HG03439 (cell line): ENCODE measurements at regions not wholly inside any gene's neighbourhood (a gene's known extent, or its start where the extent isn't known, plus 50 kb on each side); places are given as distances from the start of the nearest gene placed in this dataset.
"Not testable (repeated sequence)": the region's sequence is repeated elsewhere in the genome, so short reads cannot be mapped to it uniquely, and the experiment has no call there.

ENCODE experiments used
- ATAC-seq: cut with Tn5 transposase; IDR thresholded peaks from one replicate; pipeline ENCODE4 v1.9.1; 2021; ENCODE audit warnings: mild to moderate bottlenecking, moderate library complexity; ENCODE audit not compliant: unreplicated experiment

DNA sequence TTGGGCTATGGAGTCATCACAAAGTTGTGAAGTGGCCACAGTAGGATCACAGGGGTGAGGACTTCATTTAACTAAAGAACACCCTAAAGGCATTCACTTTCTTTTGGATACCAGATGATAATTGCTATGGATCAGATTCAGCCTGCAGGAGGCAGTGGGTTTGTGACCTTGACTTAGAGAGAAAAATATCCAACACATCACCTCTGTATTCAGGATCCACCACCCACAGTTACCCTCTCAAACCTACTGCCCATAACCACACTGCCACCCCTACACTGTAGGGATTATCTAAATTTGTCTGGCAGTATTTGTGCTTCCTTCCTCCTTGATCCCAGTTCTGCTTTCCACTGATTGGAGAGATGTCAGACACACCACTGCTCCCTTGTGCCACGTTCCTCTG lies 269.4 kb downstream of the MYCN start:
- no peak for ATAC-seq

DNA sequence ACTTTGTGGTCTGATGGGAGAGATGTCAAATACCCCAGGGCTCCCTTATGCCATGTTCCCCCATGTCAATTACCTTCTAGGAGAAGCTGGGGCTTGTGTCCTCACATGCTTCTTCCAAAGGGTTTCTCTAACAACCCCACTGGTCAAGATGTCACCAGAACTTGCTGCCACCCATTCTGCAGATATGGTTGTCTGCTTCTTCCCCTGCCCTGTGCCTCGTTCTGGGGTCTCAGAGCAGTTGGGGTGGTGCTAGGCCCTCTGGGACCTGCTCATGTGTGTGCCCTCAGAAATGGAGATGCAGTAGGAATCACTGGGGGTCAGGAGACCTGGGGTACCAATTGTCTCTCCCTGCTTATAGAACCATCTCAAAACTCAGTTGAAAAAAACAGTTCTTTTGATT lies 268.6 kb downstream of the MYCN start:
- no peak for ATAC-seq

DNA sequence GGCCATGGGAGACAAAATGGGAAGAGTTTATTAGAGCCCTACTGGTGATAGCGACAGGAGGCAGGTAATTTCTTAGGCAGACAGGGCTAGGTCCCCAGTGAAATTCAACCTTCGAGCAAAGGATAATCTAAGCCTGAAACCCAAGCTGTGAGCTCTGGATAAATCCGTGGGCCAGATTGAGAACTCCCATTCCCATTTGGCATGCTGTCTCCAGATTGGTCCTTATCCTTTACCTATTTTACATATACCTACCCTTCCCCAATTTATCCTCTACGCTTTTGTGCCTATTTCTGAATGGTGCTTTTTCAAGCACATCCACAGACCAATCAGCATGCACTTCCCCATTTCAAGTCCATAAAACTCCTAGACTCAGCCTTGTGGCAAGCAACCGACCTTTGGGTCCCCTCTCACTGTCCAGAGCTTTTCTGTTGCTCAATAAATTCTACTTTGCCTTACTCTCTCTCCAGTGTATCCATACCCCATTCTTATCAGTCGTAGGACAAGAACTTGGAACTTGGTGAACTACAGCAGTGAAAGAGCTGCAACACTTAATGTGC lies 268.0 kb downstream of the MYCN start:
- ATAC-seq: no peak

DNA sequence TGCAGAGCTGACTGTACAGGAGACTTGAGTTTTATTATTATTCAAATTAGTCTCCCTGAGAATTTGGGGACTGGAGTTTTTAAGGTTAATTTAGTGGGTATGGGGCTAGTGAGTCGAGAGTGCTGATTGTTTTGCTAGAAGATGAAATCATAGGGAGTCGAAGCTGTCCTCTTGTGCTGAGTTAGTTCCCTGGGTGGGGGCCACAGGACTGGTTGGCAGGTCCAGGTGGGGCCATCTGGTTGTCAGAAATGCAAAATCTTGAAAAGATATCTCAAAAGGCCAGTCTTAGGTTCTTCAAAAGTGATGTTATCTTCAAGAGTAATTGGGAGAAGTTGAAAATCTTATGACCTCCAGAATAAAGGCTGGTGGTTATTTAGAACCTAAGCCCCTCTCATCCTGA lies 267.3 kb downstream of the MYCN start:
- ATAC-seq: no peak

DNA sequence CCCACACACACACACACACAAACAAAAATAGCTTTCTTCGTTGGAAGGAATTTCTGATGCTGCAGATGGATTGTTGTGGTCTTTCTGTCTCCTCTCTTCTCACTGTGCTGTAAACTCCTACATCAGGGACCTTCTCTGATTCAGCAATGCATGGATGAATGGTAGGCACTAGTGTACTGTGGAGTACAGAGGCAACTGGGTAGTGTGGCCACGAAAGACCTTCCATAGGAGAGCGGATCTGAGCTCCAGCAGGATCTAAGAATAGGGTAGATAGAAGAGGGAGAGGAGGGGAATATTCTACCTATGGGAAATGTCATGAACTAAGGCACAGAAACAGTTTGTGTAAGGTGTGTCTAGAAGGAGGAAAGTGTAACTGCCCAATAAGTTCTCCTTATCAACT lies 266.8 kb downstream of the MYCN start:
- no peak for ATAC-seq

DNA sequence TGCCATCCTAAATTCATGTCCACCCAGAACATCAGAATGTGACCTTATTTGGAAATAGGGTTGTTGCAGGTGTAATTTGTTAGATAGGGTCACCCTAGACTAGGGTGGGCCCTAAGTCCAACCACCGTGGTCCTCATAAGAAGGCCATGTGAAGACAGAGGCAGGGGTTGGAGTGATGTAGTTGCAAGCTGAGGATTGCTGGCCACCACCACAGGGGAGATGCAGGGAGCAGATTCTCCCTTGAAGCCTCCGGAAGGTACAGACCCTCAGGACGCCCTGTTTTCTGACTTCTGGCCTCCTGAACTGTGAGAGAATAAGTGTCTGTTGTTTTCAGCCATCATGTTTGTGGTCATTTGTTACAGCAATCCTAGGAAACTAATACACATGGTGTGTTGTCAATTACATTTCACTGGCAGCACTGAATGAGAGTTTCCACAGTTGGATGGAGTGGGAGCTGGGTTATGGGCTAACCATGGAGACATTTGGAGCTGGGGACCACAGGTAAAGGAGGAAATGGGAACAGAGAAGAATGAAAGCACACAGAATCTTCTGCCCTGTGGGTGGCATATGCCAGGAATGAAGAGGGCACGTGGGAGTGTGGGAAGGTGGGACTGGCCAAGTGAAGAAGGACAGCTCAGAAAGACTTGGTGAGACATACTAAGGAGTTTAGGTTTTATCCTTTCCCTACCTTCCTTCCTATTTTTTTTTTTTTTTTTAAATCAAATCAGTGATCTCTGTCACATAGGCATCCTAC lies 266.0 kb downstream of the MYCN start:
- no peak for ATAC-seq

DNA sequence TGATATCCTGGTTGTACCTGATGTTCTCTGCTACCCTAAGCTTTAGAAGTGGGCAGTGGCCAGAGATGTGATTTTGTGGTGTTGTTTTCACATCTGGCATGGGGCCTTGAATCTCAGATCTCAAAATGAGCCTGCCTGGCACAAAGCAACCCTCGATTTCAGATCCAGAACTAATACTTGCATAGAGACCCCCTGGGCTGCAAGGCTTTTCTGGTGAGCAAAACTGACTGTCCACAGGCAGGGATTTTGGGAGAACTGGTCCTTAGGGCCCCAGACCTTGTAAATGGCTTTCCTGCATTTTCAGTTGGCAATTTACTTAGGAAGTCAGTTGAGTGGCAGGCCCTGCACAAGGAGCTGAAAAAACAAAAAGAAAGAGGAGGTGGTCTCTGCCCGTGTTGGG lies 265.3 kb downstream of the MYCN start:
- no peak for ATAC-seq

DNA sequence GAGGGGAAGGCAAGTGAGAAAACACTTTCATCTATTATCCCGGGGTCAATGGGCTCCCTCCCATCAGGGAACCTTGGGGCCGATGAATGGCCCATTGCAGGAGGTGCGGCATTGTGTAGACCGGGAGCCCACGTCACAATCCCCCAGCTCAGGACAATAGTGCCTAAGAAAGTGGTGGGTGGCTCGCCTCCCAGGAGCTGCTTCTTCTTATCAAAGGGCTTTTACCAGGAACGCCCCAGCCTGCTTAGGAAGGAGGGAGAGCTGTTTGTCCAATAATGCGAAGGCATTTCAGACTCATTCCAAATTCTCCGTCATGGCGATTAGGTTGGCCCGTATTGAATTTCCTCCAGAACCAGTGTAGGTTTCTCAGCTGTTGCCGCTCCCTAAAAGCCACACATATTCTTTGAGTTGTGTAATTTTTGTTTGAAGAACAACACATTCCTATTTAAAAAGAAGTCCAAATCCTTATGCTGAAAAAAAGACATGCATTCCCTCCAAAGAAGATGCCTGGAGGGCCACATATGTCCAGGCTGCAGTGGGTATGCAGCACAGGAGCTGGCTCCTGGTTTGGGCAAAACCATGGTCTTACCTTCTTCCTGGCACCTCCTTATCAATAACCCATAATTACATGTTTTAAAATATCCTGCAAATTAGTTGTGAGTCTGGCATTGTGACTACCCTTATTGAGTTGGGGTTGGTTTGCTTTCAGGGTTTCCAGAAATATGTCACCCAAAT lies 264.7 kb downstream of the MYCN start:
- no peak for ATAC-seq

DNA sequence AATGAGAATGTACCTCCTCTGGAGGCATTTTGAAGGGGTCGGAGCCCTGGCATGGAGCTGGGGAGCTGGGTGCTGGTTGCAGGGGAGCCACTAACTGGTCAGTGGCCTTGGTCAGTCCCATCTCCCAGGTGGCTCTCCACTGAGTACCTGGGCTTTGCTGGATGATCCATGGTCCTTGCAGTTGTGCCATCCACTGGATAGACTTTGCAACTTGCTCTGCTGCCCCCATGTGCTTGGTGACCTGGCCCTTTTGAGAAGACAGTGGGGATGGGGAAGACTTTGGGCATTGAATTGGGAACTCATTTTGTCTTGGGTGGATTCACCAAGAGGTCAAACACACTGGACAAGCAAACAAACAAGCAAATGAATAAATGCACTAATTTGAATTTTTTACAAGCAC lies 263.9 kb downstream of the MYCN start:
- no peak for ATAC-seq

DNA sequence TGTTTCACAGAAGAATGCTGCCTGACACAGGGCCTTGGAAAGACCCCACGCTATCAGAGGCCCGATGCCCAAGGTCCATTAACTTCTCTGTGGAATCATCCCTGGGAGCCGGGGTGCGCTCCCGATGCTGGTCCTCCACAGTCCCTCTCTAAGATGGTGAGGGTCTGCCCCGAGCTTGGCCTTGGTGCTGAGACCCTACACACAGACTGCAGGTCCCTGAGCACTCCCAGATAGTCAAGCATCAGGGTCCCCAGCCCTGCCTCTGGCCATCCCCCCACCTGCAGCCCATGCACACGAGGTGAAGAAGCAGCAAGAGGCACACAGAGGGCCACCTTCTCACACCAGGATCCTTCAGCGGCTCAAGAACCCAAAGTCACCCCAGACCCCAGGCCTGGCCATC lies 263.3 kb downstream of the MYCN start:
- no peak for ATAC-seq

DNA sequence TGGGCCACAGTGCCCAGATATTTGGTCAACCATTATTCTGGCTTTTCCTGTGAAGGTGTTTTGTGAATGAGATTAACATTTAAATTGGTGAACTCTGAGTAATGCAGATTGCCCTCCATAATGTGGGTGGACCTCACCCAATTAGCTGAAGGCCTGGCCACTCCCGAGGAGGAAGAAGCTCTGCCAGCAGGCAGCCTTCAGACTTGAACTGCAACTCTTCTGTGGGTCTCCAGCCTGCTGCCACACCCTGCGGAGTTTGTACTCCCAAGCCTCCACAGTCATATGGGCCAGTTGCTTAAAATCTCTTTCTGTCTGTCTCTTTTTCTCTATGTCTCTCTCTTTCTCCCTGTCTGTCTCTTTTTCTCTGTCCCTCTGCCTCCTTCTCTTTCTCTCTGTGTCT lies 262.7 kb downstream of the MYCN start:
- no peak for ATAC-seq

DNA sequence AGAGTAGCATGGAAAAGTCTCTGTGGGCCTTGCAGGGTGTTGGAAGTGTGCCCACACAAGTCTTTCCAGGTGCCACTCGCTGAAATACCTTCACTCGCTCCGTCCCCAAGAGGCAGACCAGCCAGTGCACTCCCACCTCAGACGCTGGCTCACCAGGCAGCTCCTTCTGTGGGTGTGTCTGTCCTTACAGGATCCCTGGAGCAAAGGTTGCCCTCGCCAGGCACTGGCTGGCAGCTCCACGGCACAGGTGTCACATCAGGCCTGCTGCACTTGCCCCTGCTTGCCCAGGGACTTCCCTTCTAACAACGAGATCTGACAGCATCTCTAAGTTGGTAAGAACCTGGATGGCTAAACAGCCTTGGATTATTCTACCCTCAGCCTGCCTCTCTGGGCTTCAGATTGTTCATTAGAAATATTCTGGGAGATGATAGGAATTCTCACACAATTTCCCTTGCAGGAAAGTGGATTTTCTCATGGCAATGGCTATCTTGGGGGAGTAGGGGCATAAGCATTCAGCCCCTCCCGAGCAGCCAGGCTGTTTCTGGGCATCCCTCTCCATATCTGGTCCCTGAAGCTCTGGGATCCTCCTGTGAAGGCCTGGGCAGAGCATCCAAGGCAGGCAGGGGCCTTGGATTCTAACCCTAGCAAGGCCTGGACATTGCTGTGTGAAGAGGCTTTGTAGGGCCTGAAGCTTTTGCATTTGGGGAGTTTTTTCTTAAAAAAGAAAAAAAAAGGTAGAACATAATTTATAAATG lies 262.1 kb downstream of the MYCN start:
- ATAC-seq: no peak

DNA sequence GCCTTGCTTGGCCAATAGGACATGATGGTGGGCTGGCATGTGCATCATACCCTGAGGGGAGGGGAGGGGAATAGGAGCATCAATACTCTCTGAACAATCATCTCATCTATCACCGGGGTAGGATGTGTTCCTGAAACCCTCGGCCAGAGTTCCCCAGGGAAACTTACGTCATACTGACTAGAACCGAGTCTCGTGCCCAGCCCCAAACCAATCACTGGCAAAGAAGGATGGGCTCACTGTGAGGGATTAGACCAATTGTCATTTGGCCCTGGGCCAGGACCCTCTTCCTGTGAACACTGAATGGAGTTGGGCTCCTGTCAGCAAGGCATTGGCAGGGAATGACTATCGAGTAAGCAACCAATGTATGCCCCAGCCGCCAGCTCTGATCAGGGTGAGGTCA lies 261.5 kb downstream of the MYCN start:
- ATAC-seq: no peak

DNA sequence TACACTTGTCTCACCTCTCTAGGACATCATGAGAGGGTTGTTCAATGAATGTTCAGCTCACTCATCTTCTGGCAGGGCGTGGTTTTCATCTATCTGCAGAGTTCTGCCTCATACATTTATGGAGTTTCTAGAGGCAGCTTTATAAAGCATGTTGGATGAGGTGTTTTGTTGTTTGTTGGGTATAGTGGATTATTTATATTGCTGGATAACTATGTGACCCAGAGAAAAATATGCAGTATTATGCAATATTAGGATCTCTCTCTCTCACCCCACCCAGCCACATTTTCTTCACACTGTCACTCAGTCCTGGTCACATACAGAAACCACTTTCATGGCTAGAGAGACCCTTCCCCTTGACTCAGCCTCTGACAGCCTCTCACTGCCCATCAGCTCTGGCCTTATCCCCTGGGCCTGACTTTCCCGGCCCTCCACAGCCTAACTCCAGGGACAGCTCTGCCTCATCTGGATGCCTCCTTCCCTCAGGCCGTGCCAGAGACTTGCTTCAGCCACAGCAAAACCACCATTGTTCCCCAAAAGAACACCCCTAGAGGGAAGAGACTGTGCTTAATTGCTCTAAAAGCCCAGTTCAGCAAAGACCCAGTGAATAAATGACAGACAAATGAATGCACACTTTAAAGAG lies 260.3 kb downstream of the MYCN start:
- ATAC-seq: no peak

DNA sequence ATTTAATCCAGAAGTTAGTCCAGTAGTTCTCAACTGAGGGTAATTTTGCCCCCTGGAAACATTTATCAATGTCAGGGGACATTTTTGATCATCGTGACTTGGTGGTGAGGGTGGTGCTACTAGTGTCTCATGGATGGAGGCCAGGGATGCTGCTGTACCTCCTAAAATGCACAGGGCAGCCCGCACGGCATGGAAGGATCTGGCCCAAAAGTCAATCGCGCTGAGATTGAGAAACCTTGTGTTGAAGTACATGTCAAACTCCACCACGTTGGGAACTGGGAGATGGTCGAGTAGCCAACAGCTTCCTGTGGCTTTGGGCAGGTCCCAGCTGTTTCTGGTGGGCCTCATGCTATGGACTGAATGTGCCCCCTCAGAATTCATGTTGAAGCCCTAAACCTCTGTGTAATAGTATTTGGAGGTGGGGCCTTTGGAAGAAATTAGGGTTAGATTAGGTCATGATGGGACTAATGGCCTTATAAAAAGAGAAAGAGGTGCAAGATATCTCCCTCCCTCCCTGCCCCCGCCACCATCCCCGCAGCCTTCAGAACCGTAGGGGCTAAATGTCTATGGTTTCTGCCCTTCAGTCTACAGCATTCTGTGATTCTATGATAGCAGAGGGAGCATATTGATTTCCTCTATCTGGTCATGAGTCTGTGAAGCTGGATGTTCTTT lies 259.7 kb downstream of the MYCN start:
- ATAC-seq: no peak

DNA sequence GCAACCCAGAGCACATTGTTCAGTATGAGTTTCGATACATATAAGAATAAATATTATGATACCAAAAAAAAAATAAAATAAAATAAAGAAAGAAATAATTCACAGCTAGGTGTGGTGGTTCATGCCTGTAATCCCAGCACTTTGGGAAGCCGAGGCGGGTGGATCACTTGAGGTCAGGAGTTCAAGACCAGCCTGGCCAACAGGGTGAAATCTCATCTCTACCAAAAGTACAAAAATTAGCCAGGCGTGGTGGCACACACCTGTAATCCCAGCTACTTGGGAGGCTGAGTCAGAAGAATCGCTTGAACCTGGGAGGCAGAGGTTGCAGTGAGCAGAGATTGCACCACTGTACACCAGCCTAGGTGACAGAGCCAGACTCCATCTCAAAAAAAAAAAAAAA lies 258.9 kb downstream of the MYCN start:
- not testable (repeated sequence) for ATAC-seq

DNA sequence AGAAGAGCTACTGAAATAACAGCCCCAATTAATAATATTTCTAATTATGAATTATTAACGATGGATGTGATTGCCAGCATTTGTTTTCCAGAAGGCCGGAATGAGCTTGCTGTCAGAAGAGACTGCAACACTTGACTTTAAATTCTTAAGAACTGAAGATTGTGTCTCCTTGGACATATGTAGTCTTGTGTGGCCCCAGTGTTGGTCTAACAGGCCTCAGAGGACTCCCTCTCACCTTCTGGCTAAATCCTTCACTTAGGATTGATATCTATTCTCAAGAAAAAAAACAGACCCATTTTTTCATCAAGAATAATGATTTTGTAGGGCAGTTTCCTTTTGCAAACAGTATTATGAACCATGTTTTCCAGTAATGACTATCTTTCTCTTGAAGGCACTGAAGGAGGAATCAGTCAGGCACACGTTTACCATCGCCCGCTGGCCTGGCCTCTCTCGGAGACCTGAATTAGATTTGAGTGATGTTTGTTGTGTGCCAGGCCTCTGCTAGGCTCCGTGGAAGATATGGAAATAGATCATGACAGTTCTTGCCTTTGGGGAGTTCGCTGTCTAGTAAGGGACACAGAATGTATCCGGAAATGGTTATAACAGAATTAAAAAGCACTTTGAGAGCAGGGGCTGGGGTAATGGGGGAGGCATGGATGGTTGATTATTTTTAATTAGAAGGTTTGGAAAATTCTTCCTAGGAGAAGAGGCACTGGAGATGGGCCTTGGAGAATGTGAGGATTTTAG lies 258.0 kb downstream of the MYCN start:
- no peak for ATAC-seq

DNA sequence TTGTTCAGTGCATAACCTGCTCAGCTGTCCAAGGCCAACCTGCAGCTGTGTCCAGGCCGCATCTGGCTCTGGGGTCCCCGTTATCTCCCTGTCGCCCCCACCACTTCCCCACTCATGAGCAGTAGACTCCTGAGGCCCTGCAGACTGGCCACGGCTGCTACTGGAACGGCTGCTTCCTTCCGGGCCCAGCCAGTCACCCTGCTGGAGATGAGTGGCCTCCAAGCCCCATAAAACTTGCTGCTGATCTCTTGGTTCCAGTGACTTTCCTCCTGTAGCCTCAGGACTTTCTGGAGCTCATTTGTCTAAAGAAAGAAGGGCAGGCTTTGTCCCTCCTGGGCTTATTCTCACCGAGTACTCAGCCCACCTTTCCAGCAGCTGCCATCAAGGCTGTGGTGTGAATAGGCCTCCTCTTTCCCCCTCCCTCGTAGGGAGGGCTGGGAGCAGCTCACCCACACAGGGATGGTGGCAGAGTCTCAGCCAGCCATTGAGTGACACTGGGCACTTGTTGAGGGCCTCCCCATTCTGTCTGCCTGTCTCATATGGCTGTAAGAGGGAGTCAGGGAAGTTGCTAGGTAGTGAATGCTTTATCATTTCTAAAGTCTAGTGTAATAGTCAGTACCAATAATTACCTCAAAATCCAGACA lies 257.3 kb downstream of the MYCN start:
- no peak for ATAC-seq
